HEK293T (cell line): ENCODE measurements at regions not wholly inside any gene's neighbourhood (a gene's known extent, or its start where the extent isn't known, plus 50 kb on each side); places are given as distances from the start of the nearest gene placed in this dataset.
"Not testable (repeated sequence)": the region's sequence is repeated elsewhere in the genome, so short reads cannot be mapped to it uniquely, and the experiment has no call there.

Experiments
- ARNT ChIP-seq: fragments of 450-650 bp; IDR thresholded peaks from 2 replicates; pipeline ENCODE4 v1.6.1; 2017; ENCODE audit warnings: mild to moderate bottlenecking
- BHLHE40 ChIP-seq: fragments of 450-650 bp; IDR thresholded peaks from 2 replicates; pipeline ENCODE4 v1.6.1; 2016; ENCODE audit warnings: mild to moderate bottlenecking, moderate library complexity, borderline replicate concordance
- CTBP1 ChIP-seq: fragments of 450-650 bp; IDR thresholded peaks from 2 replicates; pipeline ENCODE4 v1.6.1; 2016; ENCODE audit warnings: borderline replicate concordance
- ELF4 ChIP-seq: fragments of 450-650 bp; IDR thresholded peaks from 2 replicates; pipeline ENCODE4 v1.6.1; 2017; ENCODE audit warnings: antibody characterized with exemption
- FOXA1 ChIP-seq: fragments of 450-650 bp; IDR thresholded peaks from 2 replicates; pipeline ENCODE4 v1.6.1; 2016; ENCODE audit warnings: mild to moderate bottlenecking
- FOXK2 ChIP-seq: fragments of 450-650 bp; IDR thresholded peaks from 2 replicates; pipeline ENCODE4 v1.6.1; 2016; ENCODE audit warnings: mild to moderate bottlenecking
- FOXM1 ChIP-seq: fragments of 450-650 bp; IDR thresholded peaks from 2 replicates; pipeline ENCODE4 v1.6.1; 2017; ENCODE audit warnings: mild to moderate bottlenecking, borderline replicate concordance
- HDGF ChIP-seq: fragments of 450-650 bp; IDR thresholded peaks from 2 replicates; pipeline ENCODE4 v1.6.1; 2017; ENCODE audit warnings: antibody characterized with exemption, borderline replicate concordance
- L3MBTL2 ChIP-seq: fragments of 450-650 bp; conservative IDR thresholded peaks from 2 replicates; pipeline ENCODE4 v1.6.1; 2016; ENCODE audit warnings: mild to moderate bottlenecking
- PKNOX1 ChIP-seq: fragments of 450-650 bp; IDR thresholded peaks from 2 replicates; pipeline ENCODE4 v1.6.1; 2016
- SP1 ChIP-seq: fragments of 450-650 bp; IDR thresholded peaks from 2 replicates; pipeline ENCODE4 v1.6.1; 2017
- SUZ12 ChIP-seq: fragments of 450-650 bp; IDR thresholded peaks from 2 replicates; pipeline ENCODE4 v1.6.1; 2016; ENCODE audit warnings: mild to moderate bottlenecking
- TARDBP ChIP-seq: fragments of 450-650 bp; IDR thresholded peaks from 2 replicates; pipeline ENCODE4 v1.6.1; 2016
- ZNF384 ChIP-seq: fragments of 450-650 bp; IDR thresholded peaks from 2 replicates; pipeline ENCODE4 v1.6.1; 2016

- not testable (repeated sequence) for TF ChIP-seq HDGF, TARDBP, ZNF384, L3MBTL2, SP1, PKNOX1, BHLHE40, CTBP1, FOXA1, SUZ12, FOXM1, ARNT, FOXK2, ELF4
Measured at GRCh38 chr15:29974056-29974455, 108.7 kb upstream of the GOLGA8J start.
